ENCODE measurements at regions not wholly inside any gene's neighbourhood (a gene's known extent, or its start where the extent isn't known, plus 50 kb on each side); places are given as distances from the start of the nearest gene placed in this dataset.

DNA sequence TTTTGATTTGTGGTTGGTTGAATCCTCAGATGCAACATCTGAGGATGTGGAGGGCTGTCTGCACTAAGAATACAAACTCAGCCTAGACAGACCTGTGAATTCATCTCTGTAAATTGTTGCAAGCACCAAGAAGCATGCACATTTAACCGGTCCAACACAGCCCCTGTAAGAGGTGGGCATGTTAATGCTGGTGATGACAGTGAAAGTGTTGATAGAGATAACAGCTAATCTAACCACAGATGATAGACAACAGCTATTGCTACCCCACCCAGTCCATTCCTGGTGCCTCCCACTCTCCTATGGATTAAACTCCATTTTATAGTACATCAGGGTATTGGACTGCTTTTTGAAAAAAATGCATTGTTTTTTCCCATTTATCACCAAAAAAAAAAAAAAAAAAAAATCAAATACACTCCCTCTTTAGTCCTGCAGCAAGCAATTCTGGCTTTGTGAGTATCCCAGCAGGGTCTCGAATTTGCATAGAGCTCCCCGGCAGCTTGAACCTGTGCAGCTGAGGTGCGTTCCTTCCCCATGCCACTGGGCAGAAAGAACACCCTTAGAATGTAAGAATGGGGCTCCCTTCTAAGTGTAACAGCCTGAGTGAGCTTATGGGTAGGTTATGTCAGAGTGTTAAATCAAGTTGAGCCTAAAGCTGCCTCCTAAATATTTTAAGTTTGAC lies 270.9 kb upstream of the JARID2 start:
- no peak for DNase-seq (ENCODE audit: low read depth in 4 of 4, low spot score in 1 of 4)

DNA sequence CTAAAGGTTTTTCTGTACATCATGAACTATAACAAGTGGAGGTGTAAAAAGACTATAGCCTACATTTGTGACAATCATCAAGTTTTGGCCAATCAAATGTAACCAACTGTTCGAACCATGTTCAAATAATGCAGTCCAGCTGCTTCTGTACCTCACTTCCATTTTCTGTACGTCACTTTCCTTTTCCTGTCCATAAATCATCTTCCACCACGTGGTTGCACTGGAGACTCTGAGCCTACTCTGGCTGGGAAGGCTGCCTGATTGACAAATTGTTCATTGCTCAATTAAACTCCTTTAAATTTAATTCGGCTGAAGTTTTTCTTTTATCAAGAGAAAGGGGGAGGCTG lies 270.4 kb upstream of the JARID2 start:
- no peak for DNase-seq (ENCODE audit: low read depth in 4 of 4, low spot score in 1 of 4)

DNA sequence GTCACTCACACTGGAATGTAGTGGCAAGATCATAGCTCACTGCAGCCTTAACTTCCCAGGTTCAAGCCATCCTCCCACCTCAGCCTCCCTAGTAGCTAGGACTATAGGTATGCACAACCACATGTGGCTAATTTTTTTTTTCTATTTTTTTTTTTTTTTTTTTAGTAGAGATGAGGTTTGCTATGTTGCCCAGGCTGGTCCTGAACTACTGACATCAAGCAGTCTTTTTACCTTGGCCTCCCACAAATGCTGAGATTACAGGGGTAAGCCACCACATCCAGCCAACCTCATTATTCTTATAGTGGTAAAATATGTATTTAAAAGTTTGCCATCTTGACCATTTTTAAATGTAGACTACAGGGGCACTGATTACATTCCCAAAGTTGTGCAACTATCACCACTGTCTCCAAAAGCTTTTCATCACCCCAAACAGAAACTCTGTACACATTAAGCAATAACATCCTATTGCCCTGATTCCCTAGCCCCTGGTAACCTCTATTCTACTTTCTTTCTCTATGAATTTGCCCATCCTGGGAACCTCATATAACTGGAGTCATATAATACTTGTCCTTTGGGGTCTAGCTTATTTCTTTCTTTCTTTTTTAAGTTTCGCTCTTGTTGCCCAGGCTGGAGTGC lies 268.0 kb upstream of the JARID2 start:
- DNase-seq (ENCODE audit: low read depth in 4 of 4, low spot score in 1 of 4): no peak

DNA sequence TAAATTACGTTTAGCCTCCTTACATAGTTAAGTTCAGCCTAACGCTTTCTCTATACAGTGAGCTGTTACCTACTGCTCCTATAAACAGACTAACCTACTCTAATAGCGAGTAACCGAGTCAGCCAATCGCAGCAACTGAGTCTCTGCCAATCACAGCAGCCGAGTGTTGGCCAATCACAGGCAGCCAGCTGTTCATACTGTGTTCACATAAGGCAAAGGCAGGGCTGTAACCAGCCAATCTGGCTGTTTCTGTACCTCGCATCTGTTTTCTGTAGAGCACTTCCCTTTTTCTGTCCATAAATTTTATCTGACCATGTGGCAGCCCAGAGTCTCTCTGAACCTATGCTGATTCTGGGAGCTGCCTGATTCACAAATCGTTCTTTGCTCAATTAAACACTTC lies 263.9 kb upstream of the JARID2 start:
- no peak for DNase-seq (ENCODE audit: low read depth in 4 of 4, low spot score in 1 of 4)

DNA sequence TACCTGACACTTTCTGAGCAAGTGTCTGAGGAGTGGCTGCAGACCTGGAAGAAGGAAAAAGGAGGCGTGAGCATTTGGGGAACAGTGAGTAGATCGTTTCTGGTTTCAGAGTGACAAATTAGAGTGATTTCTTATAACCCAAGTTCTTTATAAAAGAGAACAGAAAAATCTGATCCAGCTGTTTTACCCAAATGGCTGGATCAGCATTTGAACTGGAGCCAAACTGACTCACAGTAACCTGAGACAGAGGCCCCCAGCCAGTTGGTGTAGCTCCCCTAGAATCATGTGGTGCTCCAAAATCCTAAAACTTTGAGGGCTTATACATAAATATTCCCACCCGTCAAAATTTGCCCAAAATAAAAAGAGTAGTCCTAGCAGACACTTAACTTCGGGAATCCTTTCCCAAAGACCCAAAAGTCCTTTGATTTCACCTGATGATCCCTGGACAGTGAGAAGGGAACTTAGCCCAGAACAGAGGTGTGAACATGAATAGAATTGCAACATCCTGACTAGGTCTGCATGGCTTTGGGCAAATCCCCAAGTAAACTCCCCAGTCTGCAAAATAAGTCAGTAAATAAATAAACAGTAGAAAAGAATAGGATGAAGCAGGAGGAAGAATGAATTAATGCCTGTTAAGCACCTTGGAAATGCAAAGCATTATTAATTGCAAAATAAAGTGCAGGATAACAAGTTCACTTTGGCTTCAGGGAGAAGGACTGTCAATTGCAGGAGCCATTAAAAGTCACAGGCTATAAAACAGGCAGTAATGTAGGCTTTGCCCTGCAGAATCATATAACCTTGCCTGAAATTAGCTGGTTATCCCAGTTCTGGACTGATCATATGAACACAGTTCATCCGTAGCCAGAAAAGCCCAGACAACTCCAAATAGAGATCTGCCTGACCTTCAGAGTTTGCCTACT lies 262.0 kb upstream of the JARID2 start:
- no peak for DNase-seq (ENCODE audit: low read depth in 4 of 4, low spot score in 1 of 4)

DNA sequence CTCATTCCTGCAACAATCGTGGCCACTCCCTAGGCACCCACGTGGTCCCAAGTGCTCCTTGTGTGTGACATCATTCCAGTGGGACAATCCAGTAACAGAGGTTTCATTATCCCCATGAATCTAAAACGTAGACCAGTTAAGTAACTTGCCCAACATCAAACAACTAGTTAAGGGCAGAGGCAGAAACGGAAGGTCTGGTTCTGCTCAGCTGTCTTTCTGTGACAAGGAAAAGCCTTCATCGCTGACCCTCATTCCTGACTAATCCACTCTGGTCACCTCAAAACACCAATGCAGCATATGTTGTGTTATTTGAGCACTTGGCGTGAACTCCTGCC lies 261.4 kb upstream of the JARID2 start:
- DNase-seq (ENCODE audit: low read depth in 4 of 4, low spot score in 1 of 4): no peak

DNA sequence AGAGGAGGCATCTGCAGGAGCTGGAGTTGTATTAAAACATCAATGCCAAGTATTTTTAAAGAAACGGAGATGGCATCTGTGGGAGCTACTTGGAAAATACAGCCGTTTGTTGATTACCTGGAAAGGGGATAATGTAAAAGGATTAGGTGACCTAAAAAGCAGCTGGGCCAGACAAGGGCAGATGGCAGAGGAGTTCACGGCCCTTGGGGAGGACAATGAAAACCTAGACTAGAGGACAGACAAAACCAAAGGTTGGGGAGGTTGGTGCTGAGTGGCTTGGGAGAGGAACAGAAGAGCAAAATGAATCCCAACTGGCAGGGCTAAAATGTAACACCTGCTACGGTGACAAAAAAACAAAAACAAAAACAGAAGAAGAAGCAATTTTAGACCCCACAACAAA lies 260.5 kb upstream of the JARID2 start:
- no peak for DNase-seq (ENCODE audit: low read depth in 4 of 4, low spot score in 1 of 4)

DNA sequence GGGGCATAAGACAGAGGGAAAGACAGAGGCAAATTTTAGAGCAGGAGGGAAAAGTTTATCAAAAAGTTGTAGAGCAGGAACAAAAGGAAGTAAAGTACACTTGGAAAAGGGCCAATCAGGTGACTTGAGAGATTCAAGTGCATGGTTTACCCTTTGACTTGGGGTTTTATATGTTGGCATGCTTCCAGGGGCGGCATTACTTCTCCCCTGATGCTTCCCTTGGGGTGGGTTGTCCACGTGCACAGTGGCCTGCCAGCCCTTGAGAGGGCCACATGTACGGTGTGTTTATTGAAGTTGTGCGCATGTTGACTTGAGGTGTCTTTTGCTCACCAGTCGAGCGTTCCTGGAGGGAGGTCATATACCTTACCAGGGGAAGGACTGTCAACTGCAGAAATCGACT lies 259.5 kb upstream of the JARID2 start:
- no peak for DNase-seq (ENCODE audit: low read depth in 4 of 4, low spot score in 1 of 4)

DNA sequence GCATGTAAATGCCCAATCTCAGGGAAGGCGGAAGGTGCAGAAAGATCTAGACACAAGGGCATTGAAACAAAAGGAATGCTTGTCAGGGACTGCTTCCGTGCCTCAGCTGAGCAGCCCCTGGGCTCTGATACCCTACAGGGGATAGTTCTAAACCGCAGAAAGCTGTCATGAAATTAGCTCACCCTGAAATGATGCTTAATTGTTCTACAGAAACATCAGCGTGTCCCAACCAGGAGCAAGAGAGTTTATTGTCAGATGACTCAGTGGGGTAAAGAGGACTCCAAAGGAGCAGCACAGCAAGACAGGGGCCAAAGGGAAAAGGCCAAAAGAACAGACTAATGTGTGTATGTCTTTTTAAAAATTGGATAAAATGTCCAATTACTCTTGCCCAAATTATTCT lies 258.4 kb upstream of the JARID2 start:
- no peak for DNase-seq (ENCODE audit: low read depth in 4 of 4, low spot score in 1 of 4)

DNA sequence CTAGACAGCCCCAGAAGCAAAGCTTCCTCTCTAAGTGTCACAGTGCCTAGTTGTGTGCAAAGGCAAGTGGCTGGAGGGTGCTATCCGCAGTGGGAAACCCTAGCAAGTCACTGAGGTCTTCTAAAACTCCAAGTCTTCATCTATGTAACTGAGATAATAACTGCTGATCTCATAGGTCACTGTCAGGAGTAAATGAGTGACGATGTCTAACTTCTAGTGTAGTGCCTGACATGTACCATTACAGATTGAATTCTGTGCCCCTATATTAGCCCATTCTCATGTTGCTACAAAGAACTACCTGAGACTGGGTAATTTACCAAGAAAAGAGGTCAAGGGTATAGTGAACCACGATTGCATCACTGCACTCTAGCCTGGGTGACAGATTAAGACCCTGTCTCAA lies 253.5 kb upstream of the JARID2 start:
- DNase-seq (ENCODE audit: low read depth in 4 of 4, low spot score in 1 of 4): no peak

DNA sequence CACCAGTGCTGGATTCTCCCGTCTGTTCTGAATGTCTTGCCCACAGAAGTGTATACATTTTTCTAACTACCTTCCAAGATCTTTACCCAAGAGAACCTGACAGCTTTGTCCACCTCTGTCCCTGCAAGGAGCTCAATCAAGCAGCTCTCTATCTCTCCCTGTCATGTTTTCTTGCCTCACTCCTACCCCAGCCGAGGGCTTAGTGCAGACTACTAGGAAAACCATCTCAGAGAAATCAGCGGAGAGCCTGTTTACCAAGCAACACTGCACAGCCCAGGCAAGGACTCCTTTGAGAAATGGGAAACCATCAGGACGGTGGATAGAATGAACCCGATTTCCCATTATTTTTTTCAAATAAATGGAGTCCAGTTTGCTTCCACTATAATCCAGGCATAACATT lies 250.7 kb upstream of the JARID2 start:
- no peak for DNase-seq (ENCODE audit: low read depth in 4 of 4, low spot score in 1 of 4)

DNA sequence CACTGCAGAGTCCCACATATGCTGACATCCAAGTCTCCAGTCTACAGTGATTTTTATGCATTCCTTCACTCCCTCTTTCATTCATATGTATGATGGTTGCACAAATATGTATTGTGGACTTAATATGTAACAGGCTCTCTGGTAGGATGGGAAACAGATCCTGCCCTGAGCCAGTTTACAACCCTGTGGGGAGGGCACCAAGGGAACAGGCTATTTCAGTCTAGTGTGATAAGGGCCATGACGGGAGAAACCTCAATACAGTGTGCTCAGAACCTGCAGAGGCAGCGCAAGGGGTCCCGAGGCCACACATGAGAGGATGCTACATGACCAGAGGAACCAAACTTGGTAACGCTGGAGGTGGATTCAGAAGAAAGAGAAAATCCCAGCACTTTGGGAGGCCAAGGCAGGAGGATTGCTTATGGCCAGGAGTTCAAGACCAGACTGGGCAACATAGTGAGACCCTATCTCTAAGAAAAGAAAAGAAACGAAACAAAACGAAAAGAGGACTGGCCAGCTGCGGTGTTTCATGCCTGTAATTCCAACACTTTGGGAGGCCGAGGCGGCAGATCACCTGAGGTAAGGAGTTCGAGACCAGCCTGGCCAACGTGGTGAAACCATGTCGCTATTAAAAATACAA lies 249.8 kb upstream of the JARID2 start:
- DNase-seq (ENCODE audit: low read depth in 4 of 4, low spot score in 1 of 4): no peak

DNA sequence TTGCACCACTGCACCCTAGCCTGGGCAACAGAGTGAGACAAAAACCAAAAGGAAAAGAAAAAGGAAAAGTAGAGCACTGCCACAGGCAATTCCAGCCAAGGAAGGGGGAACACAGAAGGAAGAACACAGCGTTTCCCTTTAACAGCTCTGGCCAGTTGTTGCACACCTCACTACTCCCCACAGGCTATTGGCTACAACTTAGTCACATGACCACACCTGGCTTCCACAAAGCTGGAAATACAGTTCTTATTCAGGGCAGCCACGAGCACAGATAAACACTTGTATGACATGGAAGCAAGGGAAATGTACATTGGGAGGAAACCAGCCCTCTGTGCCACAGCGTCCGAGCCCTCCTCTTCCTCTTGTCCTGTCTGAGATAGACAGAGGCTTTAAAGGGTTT lies 249.0 kb upstream of the JARID2 start:
- no peak for DNase-seq (ENCODE audit: low read depth in 4 of 4, low spot score in 1 of 4)

DNA sequence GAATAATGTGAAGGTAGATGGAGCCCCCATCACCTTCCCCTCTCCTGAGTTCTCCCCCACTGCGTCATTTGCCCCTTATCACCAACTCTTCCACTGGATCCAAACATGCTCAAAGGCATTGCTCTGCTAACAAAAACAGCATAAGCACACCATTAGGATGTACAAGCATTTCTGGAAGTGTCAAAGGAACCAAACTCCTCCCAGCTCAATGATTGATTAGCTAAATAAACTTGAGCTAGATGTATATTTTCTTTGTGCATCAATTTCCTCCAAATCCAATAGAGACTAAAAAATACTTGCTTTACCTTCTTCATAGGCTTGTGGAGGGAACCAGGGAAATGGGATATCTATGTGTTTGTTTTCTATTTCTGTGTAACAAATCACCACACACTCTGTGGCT lies 248.4 kb upstream of the JARID2 start:
- no peak for DNase-seq (ENCODE audit: low read depth in 4 of 4, low spot score in 1 of 4)

DNA sequence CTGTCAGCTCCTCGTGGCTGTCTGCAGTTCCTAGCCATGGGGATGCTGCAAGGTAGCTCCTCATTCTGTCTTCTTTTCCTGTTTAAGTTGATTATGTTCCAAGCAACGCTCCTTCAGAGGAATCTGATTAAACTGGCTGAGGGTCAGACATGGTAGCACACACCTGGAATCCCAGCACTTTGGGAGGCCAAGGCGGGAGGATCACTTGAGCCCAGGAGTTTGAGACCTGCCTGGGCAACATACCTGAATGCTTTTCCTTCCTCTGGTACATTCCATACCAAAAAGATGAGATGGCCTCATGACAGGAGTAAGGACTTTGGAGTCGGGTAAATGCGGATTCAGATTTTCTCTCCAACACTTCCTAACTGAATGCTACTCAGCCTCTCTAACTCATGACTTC lies 246.8 kb upstream of the JARID2 start:
- no peak for DNase-seq (ENCODE audit: low read depth in 4 of 4, low spot score in 1 of 4)

DNA sequence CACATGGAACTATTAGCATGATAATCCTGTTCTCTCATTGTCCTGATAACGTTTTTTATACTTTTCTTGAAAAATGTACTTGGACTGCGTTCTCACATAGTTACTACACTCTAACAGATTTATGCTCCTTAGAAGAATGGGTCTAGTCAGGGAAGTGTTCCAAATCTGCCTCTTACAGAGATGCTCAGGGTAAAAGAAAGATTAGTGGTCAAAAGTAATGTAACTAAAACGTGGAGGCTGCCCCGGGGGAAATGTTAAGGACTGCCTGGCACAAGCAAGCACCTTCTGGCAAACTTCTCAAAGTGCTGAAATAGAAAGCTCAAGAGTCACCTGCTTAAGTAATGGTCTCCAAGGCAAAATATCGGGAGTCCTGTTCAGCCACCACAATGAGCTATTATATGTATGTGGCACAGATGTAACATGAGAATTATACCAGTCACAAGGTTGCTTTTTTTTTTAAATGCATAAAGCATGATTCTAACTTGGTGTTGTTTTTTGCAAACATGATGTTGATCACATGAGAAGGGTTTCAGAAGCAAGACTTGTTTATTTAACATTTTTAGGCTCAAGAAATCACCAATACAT lies 244.5 kb upstream of the JARID2 start:
- no peak for DNase-seq (ENCODE audit: low read depth in 4 of 4, low spot score in 1 of 4)

DNA sequence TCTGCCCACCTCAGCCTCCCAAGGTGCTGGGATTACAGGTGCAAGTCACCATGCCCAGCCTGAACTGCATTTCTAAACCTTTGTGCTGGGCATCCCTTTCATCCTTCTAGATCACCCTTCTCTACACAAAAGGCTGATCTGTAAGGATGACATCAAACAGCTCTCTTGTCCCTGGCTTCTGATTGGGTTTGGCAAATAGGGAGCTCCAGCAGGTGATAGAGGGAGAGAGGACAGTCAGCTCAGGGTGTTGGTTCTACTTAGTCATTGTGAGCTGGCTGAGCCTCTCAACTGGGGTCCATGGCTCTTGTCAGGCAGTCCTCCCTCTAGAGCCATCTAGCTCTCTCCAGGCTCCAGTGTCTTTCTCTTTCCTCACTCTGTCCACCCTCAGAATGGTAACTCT lies 237.6 kb upstream of the JARID2 start:
- no peak for DNase-seq (ENCODE audit: low read depth in 4 of 4, low spot score in 1 of 4)

DNA sequence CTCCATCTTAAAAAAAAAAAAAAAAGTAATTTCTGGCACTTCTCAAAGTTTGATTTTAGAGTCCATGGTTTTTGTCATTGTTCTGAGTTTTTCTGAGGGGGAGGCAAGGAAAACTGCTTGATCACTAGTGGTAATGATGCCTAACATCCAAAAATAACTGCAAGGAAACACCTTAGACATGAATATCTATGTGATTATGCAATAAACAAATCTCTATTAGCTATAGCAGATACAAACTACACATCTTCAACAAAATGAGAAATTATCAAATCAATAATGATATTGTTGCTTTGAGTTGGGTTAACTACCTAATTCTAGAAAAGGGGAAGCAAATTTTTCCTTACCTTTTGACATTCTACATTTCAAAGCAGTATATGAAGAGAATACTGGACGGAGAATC lies 230.9 kb upstream of the JARID2 start:
- DNase-seq (ENCODE audit: low read depth in 4 of 4, low spot score in 1 of 4): no peak

DNA sequence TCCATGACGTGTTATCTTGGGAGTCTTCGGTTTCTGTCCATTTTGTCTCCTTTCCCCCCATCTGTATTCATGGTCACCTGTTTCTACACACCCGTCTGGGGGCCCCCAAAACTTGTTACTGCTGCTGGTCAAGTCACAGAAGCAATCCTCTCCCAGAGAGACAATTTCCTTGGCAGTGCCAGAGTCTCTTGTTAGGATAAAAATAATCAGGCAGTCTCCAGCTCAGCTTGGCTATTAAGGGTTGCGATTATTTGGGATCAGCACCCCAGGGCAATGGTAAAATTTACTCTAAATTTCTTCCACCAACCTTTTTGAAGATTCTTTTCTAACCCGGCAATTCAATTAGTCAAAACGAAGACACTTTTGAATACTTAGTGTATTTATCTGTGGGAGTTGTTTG lies 229.1 kb upstream of the JARID2 start:
- no peak for DNase-seq (ENCODE audit: low read depth in 4 of 4, low spot score in 1 of 4)

DNA sequence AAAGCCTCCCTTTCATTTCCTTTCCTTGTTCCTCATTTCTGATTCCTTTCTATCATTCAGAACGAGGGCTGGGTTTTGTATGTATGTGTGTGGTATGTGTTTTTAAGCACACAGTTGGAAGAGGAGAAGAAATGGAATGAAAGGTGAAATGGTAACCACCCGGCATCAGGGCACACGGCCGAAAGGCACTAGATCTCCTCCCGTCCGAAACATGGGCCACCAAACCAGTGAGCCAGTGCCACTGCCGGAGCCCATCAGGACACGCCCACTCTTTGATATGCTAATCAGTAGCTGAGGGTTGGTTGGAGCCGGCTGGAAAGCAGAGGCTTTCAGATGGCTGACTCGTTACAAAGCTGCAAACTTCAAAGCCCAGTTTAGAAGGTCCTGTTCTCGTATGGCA lies 228.6 kb upstream of the JARID2 start:
- DNase-seq (ENCODE audit: low read depth in 4 of 4, low spot score in 1 of 4): no peak

DNA sequence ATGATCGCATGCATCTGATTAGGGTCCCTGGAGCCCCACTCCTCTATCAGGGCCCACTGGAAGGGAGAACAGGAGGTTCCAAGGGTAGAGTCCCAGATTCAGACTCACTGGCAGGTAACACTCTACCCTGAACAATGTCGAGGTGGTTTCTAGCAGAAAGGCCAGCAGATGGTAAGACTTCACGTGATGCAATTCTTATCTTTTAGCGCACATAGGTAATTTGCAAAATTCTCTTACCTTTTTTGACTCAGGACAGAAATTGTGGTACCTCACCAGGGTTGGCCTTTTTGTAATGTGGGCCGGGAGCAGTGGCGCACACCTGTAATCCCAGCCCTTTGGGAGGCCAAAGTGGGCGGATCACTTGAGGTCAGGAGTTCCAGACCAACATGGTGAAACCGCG lies 228.1 kb upstream of the JARID2 start:
- DNase-seq (ENCODE audit: low read depth in 4 of 4, low spot score in 1 of 4): no peak
